Hepatocyte (in vitro differentiated cells): ENCODE measurements at regions not wholly inside any gene's neighbourhood (a gene's known extent, or its start where the extent isn't known, plus 50 kb on each side); places are given as distances from the start of the nearest gene placed in this dataset.

Experiments
- CTCF ChIP-seq: fragments of 200-600 bp; sonication (generic); IDR thresholded peaks from 2 replicates; pipeline ENCODE4 v1.5.1; 2016; ENCODE audit warnings: antibody characterized with exemption, mild to moderate bottlenecking; ENCODE audit not compliant: poor library complexity
- EZH2phosphoT487 ChIP-seq: fragments of 200-600 bp; sonication (generic); IDR thresholded peaks from one replicate; pipeline ENCODE4 v1.6.1; 2018; ENCODE audit warnings: antibody characterized with exemption, mild to moderate bottlenecking, low read depth, moderate library complexity; ENCODE audit not compliant: unreplicated experiment, severe bottlenecking

GRCh38 chr16:6110346-6110745 lies 1012.8 kb upstream of the EEF2KMT start:
- TF ChIP-seq CTCF (no peak), EZH2phosphoT487 (no peak)
